ENCODE measurements at regions not wholly inside any gene's neighbourhood (a gene's known extent, or its start where the extent isn't known, plus 50 kb on each side); places are given as distances from the start of the nearest gene placed in this dataset.

DNA sequence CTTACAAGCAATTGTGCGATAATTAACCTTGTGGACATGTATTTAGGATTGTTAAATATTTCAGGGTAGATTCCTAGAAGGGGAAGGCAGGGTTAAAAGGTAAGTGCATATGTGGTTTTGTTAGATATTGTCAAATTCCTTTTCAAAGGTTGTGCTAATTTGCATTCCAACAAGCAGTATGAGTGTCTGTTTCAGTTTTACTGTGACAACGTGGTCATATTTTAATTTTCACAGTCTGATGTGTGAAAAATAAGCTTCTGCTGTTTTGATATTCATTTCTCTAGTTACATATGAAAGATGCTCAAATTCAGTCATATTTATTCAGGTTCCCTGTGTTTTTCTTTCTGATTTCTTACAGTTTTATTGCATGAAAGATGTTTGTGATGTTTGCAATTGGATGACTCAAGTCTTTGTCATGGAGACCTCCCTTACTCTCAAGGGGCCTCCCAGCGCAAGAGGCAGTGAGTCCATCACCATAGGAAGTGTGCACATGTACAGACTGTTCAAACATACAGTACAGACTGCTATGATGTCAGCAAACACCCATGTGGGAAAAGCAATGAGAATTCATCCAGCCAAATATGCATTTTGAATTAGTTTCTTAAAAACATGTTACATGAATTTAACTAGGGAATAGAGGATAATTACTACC lies 310.8 kb downstream of the GALR1 start:
- TF ChIP-seq, protein P1, sequence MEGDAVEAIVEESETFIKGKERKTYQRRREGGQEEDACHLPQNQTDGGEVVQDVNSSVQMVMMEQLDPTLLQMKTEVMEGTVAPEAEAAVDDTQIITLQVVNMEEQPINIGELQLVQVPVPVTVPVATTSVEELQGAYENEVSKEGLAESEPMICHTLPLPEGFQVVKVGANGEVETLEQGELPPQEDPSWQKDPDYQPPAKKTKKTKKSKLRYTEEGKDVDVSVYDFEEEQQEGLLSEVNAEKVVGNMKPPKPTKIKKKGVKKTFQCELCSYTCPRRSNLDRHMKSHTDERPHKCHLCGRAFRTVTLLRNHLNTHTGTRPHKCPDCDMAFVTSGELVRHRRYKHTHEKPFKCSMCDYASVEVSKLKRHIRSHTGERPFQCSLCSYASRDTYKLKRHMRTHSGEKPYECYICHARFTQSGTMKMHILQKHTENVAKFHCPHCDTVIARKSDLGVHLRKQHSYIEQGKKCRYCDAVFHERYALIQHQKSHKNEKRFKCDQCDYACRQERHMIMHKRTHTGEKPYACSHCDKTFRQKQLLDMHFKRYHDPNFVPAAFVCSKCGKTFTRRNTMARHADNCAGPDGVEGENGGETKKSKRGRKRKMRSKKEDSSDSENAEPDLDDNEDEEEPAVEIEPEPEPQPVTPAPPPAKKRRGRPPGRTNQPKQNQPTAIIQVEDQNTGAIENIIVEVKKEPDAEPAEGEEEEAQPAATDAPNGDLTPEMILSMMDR (conservative IDR thresholded peaks at IDR 0.05; ENCODE audit: low read length): no peak
- no peak for TF ChIP-seq EZH2phosphoT487 (IDR thresholded peaks at IDR 0.05; ENCODE audit: borderline replicate concordance, low read depth, low read length)
